HEK293T (cell line): ENCODE measurements at regions not wholly inside any gene's neighbourhood (a gene's known extent, or its start where the extent isn't known, plus 50 kb on each side); places are given as distances from the start of the nearest gene placed in this dataset.

Experiments
- CTBP1 ChIP-seq: fragments of 450-650 bp; IDR thresholded peaks from 2 replicates; pipeline ENCODE4 v1.6.1; 2016; ENCODE audit warnings: borderline replicate concordance
- FOXK2 ChIP-seq: fragments of 450-650 bp; IDR thresholded peaks from 2 replicates; pipeline ENCODE4 v1.6.1; 2016; ENCODE audit warnings: mild to moderate bottlenecking
- FOXM1 ChIP-seq: fragments of 450-650 bp; IDR thresholded peaks from 2 replicates; pipeline ENCODE4 v1.6.1; 2017; ENCODE audit warnings: mild to moderate bottlenecking, borderline replicate concordance
- HDGF ChIP-seq: fragments of 450-650 bp; IDR thresholded peaks from 2 replicates; pipeline ENCODE4 v1.6.1; 2017; ENCODE audit warnings: antibody characterized with exemption, borderline replicate concordance
- LEF1 ChIP-seq: fragments of 450-650 bp; IDR thresholded peaks from 2 replicates; pipeline ENCODE4 v1.6.1; 2017; ENCODE audit warnings: mild to moderate bottlenecking, borderline replicate concordance
- SP1 ChIP-seq: fragments of 450-650 bp; IDR thresholded peaks from 2 replicates; pipeline ENCODE4 v1.6.1; 2017
- SUZ12 ChIP-seq: fragments of 450-650 bp; IDR thresholded peaks from 2 replicates; pipeline ENCODE4 v1.6.1; 2016; ENCODE audit warnings: mild to moderate bottlenecking
- TARDBP ChIP-seq: fragments of 450-650 bp; IDR thresholded peaks from 2 replicates; pipeline ENCODE4 v1.6.1; 2016

DNA sequence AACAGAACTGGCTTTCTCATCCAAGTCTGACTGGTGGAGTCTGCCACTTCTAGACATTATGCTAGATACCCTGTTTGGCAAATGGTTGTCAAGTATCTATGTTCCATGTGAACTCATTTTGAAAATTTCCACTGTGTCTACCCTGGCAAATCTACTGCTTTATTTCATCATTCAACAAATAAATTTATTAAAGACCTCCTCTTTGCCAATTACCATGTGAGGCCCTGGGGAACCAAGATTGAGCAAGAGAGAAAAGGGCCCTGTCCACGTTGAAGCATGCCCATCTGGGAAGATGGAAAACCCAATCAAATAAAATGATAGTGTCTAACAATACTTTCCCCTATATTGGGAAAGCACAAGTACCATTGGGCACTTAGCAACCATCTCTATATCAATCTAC lies 582.4 kb downstream of the IRS1 start:
- TF ChIP-seq TARDBP, result no peak
- TF ChIP-seq SP1, result no peak
- TF ChIP-seq FOXK2, result no peak
- TF ChIP-seq CTBP1, result no peak
- TF ChIP-seq LEF1, result no peak
- no peak for TF ChIP-seq FOXM1
- TF ChIP-seq HDGF, result no peak
- TF ChIP-seq SUZ12, result no peak
